Gastrocnemius medialis (tissue), 4 donors: ENCODE measurements at regions not wholly inside any gene's neighbourhood (a gene's known extent, or its start where the extent isn't known, plus 50 kb on each side); places are given as distances from the start of the nearest gene placed in this dataset.

ENCODE experiments used
- POLR2A ChIP-seq, 2 donors: fragments of 450-650 bp; IDR thresholded peaks; one replicate each; pipeline ENCODE4 v1.6.1; 2017; ENCODE audit warnings: antibody characterized with exemption in 2 of 2, mild to moderate bottlenecking in 2 of 2, moderate library complexity in 2 of 2
- TF ChIP-seq, protein P1 (sequence below), 5 experiments: fragments of 450-650 bp in 3 of 5; fragments of 200-600 bp in 2 of 5; sonication (generic) in 2 of 5; IDR thresholded peaks in 4 of 5; conservative IDR thresholded peaks in 1 of 5; 1 replicate in 4 of 5; 2 replicates in 1 of 5; pipeline ENCODE4 v1.5.1; 2016 to 2019; ENCODE audit warnings: antibody characterized with exemption in 5 of 5, mild to moderate bottlenecking in 3 of 5, moderate library complexity in 3 of 5

DNA sequence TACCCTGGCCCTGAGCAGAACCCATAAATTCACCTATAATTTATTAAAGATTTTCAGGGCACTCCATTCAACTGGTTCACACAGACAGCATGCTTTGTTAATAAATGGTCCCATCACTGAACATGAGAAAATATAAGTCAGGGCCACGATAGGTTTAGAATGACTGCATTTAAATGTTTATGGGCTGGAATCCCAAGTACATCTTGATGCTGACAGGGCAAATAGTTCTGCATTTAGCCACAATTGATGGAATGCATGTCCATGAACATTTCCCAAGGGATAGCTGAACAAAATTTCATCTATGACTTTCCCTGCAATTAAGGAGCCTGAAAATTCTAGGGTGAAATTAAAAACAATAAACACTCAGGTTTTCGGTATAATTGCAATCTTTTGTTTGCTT lies 124.5 kb downstream of the CAAP1 start:
- no peak for TF ChIP-seq POLR2A (IDR thresholded peaks at IDR 0.05)
- TF ChIP-seq, protein P1, sequence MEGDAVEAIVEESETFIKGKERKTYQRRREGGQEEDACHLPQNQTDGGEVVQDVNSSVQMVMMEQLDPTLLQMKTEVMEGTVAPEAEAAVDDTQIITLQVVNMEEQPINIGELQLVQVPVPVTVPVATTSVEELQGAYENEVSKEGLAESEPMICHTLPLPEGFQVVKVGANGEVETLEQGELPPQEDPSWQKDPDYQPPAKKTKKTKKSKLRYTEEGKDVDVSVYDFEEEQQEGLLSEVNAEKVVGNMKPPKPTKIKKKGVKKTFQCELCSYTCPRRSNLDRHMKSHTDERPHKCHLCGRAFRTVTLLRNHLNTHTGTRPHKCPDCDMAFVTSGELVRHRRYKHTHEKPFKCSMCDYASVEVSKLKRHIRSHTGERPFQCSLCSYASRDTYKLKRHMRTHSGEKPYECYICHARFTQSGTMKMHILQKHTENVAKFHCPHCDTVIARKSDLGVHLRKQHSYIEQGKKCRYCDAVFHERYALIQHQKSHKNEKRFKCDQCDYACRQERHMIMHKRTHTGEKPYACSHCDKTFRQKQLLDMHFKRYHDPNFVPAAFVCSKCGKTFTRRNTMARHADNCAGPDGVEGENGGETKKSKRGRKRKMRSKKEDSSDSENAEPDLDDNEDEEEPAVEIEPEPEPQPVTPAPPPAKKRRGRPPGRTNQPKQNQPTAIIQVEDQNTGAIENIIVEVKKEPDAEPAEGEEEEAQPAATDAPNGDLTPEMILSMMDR (IDR thresholded peaks at IDR 0.05 in 4 of 5, conservative IDR thresholded peaks at IDR 0.05 in 1 of 5) = no peak
